NCI-H510A (cell line): ENCODE measurements at regions not wholly inside any gene's neighbourhood (a gene's known extent, or its start where the extent isn't known, plus 50 kb on each side); places are given as distances from the start of the nearest gene placed in this dataset.
A peak's percentile ranks its signal among the peaks of the same experiment; 100 is the strongest.
"Not testable (repeated sequence)": the region's sequence is repeated elsewhere in the genome, so short reads cannot be mapped to it uniquely, and the experiment has no call there.

Experiments used
- DNase-seq: peaks from one replicate; lab custom pipeline; 2025; lab: John Stamatoyannopoulos, UW

DNA sequence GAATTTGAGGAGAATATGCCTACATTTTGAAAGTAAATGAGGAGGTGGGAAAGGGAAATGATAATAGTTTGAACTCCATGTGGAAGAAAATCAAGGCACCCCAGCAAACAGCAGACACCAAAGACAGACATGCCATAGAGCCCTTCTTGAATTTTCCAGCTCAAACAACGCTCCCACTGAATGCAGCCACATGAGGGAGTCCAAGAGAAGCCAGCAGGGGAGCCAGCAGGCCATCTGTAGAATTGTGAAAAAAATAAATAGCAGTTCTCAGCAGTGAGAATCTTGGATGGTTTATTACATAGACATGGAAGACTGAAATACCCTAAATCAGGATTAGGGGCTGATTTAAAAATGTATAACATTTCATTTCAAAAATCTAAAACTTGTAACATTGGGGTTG lies 1567.3 kb upstream of the LRRTM3 start:
- no peak for DNase-seq

DNA sequence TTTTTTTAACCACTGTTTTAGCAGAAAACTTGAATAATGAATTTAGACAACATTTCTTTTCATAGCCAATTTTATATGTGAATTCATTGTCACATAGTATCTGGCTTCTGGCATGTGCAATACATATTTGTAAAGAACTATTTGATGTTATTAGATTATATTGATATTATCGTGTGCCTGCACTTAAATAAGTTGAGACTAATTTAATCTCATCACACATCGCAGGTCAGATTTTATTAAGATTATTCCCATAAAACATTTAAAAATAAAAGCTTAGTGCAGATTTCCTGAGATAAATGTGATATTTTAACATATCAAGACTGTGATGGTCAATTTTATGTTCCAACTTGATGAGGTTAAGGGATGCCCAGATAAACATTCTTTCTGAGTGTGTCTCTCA lies 1565.3 kb upstream of the LRRTM3 start:
- no peak for DNase-seq

DNA sequence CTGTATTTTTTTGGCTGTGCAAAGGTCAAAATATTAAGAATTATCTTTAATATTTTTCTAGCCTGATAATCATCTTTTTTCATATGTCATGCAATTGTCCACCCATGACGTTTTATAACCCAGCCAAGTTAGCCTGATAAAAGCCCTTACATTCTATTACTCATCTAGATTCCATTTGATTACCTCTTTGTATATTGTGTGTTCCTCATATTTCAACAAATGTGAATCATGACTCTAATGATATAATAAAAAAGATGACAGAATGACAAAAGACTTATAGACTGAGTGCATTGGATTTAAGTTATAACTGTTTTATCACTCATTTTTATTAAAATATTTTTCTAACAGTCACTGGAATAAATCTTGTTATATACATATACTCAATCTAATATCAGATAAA lies 1560.0 kb upstream of the LRRTM3 start:
- no peak for DNase-seq

DNA sequence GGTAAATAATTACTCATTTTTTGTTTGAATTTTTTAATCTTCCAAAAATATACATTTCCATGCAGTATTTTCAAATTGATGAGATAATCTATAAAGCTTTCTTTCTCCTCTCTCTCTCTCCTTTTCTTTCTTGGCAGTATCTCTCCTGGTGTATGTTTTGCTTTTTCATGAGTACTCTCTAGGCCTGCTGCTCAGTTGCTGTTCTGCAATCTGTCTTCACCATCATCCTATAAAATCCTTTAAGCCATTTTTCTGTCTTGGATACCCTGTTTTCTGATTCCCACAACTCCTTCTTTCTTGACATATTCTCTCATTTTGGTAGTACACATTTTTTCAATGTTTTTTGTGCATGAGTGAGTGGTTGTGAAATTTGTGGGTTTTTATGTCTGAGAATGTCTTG lies 1558.1 kb upstream of the LRRTM3 start:
- DNase-seq: no peak

DNA sequence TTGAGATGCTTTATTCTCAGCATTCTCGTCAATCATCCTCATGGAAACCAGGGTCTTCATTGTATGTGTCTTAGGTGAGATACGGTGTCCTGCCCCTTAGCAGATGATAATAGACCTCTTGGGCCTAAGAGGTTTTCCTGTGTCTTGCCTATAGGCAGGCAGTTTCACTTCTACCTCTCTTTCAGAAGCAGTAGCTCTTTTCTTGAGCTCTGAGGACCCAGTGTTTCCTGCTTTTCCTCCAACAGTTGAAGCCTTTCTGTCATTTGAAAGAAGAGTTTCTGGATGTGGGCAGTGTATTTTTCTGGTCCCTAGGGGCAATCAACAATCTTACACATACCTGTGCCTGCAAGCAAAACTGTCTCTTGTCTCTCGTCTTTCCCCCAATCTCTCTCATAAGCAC lies 1550.3 kb upstream of the LRRTM3 start:
- DNase-seq: no peak

DNA sequence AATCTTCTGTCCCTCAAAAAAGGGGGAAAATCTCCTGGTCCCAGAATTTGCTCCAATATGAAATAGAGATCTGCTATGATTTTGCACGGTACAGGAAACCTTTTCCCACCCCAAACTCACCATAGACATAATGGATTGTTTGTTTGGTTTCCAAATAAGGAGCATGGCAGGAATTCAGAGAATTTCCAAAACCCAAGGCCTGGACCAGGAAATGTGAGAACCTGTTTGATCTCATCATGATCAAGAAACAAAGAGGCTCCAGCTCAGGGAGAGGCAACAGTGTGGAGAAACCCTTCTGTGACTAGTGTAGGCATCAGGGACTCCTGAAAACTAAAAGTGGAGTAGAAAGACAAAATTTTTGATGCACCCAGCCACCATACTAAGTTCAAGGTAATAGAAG lies 1548.1 kb upstream of the LRRTM3 start:
- no peak for DNase-seq

DNA sequence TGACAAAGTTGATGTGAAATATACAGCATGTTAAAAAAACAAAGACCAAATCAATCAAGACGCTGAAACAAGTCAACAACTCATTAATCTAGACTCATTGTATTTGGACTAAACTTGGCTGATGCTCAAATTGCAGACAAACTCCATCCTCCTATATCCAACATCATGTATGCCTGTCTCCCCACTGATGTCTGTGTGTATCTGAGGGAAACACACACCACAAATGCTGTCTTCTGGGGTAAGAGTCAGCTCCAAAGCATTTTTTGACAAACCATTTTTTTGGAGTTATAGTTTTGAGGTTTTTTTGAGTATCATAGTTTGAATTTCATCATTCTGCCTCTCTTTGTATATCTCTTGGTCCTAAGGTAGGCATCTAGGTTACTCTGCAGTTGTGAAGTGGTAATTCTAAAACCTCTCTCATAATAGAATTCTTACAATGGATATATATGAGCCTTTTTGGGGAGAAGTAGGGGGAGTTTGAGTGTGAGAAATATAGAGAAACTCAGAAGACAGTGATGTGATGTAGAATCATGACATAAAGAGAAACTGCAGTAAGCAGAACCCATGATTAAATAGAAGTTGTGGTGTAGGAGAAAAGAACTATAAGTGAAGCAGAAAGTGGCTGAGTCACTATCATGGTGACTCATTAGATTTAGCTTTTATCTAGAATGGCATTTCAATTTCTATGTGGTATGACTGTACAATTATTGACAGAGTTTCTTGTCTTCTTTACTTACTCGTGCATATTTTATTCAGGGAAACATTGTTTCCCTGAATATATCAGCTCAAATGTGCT lies 1531.1 kb upstream of the LRRTM3 start:
- DNase-seq: no peak

DNA sequence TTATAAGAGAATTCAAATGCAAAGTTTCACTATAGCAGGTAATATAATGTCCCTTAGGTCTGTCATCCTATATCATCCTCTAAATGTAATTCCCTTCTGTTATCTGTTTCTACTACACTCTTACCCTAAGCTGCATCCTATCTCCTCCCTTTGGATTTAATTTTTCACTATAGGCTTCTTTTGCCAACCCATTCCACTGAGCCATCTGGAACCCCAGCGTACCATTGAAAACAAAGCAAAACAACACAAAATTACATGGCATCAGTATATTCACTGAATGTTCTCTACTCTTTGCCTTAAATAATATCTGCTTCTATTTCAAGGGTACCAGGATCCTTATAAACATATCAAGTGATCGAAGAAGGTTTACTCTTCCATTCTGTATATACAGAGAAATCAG lies 1530.2 kb upstream of the LRRTM3 start:
- DNase-seq: no peak

DNA sequence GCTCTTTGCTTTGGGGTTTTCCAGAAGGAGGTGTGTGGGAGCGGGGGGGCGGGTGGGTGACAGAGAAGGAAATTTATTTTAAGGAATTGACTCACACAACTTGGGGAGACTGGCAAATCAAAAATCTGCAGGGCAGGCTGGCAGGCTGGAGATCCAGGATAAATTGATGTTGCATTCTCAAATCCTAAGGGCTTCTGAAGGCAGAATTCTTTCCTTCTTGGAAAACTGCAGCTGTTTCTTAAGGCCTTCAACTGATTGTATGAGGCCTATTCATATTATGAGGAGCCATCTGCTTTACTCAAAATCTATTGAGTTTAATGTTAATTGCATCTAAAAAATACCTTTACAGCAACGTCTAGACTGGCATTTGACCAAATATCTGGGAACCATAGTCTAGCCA lies 1528.8 kb upstream of the LRRTM3 start:
- no peak for DNase-seq

DNA sequence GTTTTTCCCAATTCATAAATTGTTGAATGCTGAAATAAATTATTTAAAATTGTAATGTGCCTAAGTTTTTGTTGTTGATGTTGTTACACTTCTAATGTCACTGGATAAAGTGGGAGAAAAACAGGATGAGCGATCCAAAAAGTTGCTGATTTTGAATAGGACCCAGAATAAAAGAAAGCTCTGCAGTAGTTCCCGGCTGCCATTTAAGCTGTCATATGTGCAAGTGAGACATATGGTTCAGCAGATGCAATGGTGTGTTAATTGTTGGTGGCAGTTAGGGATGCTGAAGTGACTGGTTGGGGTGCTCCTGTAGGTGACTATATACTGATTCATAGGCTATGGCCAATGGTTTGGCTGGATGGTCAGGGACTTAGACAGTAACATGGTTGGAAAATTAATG lies 1517.4 kb upstream of the LRRTM3 start:
- no peak for DNase-seq

DNA sequence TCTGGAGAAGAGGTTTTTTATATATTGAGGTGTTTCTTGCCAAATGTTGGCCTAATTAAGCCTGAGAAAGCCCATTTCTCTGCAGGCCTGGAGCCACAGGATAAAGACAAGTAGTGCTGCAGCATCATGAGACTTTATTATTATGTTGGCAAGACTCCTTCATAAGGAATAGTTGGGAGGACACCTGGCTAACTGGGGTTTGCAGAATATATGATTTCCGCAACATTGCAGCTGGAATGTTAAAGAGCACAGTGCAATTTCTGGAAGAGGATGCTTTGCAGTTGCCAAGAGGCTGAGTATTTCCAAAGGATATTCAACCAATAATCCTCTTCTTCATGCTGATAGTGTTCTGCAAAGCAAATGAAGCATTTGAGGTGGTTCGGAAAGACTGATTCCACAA lies 1512.8 kb upstream of the LRRTM3 start:
- DNase-seq: no peak

DNA sequence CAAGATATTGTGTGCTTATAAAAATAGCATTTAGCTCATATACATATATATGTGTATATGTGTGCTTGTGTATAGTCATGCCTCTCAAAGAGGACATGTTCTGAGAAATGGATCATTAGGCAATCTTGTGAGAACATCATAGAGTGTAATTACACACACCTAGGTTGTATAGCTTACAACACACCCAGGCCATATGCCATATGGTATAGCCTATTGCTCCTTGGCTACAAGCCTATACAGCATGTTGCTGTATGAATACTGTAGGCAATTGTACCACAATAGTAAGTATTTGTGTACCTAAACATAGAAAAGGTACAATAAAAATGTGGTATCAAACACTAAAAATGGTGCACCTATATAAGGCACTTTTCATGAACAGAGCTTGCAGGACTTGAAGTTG lies 1510.5 kb upstream of the LRRTM3 start:
- no peak for DNase-seq

DNA sequence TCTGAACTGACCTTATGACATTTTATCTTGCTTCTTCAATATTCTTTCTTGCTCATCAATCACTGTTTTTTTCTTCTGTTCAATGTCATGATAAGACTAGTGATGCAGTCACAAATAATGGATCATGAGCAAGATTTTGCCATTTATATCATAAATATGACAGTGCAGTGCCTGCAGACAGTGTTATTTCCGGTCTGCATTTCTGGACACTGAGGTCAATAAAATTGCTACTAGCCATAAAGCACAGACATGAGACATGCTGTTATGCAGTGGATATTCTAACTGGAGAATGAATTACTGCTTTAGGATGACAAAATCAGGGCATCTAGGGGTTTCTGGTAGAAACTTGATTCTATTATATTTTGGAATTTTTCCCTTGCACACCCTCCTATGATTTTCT lies 1509.7 kb upstream of the LRRTM3 start:
- DNase-seq: no peak

DNA sequence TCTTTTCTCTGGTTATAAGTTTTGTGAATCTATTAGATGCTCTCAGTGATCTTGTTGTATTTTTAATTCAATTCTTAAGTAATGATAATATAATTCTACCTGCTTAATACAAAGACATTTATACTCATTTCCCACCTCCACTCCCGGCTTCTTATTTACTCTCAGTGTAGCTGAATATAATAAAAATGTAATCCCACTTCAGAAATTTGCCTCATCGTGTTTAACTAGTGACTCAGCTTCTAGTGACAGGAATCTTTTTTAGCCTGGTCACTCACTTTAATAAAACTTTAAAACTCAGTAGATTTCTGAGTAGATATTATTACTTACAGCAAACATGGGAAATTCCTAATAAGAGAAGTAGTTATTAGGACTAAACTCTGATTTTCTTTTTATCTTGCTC lies 1506.2 kb upstream of the LRRTM3 start:
- DNase-seq: no peak

DNA sequence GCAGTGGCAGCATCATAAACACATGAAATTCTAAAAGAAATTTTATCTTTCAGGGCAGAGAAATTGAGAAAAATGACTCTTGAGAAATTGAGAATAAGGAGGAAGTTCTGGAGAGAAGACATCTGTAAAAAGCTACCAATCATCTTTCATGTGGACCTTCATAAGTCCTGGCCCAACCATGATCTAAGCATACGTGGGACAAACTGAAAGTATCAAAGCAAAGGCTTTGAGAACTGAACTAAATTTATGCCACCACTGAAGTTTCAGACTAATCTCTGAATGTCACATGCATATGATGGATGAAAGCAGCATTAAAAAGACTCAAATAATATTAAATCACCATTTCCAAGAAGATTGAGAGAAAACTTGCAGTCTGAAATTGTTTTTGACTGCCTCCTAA lies 1502.8 kb upstream of the LRRTM3 start:
- DNase-seq: no peak

DNA sequence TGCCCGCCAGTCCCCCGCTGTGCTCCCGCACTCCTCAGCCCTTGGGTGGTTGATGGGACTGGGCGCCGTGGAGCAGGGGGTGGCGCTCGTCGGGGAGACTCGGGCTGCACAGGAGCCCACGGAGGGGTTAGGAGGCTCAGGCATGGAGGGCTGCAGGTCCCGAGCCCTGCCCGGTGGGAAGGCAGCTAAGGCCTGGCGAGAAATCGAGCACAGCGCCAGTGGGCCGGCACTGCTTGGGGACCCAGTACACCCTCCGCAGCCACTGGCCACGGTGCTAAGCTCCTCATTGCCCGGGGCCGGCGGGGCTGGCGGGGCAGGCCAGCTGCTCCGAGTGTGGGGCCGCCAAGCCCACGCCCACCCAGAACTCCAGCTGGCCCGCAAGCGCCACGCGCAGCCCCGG lies 1496.5 kb upstream of the LRRTM3 start:
- not testable (repeated sequence) for DNase-seq

DNA sequence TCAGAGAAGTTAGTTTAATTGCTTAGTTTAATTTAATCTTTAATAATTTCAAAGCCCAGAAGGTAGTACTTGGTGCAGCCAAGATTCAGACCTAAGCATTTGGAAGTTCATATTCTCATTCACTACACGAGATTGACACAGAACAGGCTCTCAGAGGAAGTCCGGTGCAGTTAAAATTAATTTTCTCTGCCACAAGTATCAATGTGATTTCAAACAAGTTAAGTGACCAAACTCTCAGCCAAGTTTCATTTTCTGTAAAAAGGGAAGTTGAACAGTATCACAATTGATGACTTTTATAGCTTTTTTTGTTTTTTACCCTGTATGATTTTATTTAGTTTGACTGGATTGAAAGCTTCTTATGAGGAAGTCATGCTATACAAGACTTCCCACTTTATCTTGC lies 1494.9 kb upstream of the LRRTM3 start:
- DNase-seq: no peak

DNA sequence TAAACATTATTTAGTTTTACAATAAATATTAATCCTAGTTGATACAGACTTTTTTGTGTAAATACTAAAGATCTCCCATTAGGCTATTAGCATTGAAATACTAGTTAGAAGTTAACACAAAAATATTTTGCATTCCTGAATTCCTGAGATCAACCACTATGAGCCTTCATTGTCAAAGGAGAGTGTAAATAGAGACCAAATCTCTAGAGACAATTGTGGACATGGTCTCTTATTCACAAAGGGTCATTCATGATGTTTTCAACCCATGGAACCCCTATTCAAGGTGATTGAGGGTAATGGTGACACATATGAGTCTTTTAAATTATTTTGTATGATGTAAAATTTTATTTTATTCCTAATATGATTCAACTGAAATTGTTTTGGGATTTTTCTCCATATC lies 1454.8 kb upstream of the LRRTM3 start:
- no peak for DNase-seq

DNA sequence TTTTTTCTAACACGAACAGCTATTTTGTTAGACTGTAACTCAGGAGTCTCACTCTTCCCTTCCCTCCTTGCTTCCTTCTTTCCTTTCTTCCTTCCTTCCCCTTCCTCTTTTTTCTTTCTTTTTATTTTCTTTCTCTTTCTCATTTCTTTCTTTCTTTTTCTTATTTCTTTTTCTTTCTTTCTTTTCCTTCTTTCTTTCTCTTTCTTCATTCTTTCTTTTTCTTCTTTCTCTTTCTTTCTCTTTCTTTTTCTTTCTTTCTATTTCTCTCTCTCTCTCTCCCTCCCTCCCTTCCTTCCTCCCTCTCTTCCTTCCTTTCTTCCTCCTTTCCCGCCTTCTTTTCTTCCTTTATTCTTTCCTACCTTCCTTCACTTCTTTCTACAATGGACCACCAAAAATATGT lies 1443.0 kb upstream of the LRRTM3 start:
- DNase-seq: no peak

DNA sequence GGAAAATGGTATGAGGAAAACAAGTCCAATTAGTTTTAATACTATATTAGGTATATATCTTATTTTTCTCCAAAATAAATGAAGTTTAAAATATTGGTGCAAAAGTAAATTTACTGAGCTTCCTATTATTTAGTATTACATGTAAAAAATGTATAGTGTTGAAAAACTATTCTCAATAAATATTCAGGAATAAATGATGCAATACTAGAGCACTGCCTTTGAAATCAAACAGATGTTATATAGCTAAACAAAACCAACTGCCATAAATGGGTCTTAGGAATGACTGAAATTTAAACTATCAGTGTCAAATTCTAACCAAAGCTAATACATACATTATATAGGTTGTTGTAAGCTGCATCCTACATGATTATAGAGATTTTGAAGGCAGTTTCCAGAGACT lies 1434.0 kb upstream of the LRRTM3 start:
- DNase-seq: no peak

DNA sequence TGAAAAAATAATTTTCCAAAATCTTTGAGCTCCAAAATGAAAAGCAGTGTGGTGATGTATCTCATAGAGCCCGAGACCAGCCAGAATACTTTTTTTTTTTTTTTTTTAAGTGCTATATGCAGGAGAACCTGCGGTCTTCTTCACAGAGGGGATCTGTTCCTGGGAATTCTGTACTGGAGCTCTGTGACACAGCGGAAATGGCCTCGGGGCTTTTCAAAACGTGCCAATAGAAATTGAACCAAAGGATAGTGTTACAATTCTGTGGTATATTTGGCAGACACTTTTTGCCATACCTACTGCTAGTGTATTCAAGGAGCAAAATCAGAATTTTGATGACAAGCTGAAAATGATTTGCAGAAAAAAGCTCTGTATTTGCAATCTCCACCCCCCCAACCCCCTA lies 1429.3 kb upstream of the LRRTM3 start:
- no peak for DNase-seq

DNA sequence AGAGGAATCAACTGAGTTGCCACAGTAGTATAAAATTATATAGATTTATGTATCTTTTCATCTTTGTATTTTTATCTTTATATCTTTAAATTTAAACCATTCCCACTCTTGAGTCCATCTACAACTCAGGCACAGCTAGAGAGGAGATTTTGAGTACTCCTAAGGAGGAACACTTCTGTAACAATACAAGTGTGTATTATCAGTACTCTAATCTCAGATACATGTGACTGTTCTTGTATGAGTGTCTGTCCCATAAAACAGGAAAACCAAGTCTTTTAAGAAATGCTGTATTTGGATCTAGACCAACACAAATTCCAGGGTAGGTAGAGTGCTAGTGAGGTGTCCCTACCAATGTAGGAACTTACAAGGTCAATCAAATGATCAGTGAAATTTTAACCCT lies 1428.0 kb upstream of the LRRTM3 start:
- DNase-seq: no peak

DNA sequence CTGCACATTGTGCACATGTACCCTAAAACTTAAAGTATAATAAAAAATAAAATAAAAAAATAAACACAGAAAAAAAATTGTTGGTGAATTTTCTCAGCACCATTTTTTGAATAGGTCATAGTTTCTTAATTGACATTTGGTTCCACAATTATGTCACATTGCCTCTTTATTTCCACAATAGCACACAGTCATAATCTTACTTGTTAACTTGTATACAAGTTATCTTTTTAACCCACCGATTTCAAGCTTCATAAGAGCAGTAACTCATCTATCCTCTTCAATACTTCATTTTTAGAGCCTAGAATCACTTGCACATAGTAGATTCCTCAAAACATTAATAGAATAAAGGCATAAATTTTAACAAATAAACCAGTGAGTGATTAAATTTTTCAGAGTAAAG lies 1425.1 kb upstream of the LRRTM3 start:
- DNase-seq: no peak

DNA sequence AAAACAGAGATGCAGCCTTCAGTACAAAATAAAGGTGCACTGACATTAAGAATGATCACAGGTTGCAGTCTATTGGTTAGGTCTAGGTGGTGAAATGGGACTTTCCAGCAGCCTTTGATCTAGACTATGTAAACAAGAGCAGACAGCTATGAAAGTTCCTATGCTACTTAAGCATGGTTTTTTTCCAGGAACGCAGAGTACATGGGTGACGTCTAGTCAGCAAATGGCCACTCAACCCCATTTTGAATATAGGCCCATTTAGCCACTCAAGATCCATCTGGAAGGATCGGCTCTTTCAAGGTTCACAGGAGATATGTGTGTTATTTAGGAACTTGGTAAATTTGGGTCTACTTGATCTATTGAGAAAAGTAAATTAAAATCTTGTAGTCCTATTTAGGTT lies 1424.6 kb upstream of the LRRTM3 start:
- peak; percentile 31 for DNase-seq

DNA sequence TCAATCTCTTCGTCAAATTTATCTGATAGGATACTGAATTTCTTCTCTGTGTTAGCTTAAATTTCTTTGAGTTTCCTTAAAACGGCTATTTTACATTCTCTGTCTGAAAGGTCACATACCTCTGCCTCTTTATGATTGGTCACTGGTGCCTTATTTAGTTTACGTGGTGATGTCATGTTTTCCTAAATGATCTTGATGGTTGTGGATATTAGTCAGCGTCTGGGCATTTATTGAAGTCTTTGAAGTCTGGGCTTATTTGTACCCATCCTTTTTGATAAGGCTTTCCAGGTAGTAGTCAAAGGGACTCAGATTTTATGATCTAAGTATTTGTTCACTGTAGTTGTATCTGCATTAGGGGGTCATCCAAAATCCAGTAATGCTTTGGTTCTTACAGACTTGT lies 1407.5 kb upstream of the LRRTM3 start:
- DNase-seq: no peak
